K562 (cell line): ENCODE measurements at regions not wholly inside any gene's neighbourhood (a gene's known extent, or its start where the extent isn't known, plus 50 kb on each side); places are given as distances from the start of the nearest gene placed in this dataset.

ENCODE experiments used
- ATAC-seq: fragments of 200-7000 bp; cut with Tn5 transposase; 3 replicates; pipeline ENCODE4 v1.9.1; 2020; ENCODE audit warnings: moderate library complexity
- BruUV-seq: library from RNA; stranded (reverse); fragments of 400-500 nt; replicated peaks from 2 replicates; lab custom pipeline; 2021; lab: Mats Ljungman, UMichigan
- CTCF ChIA-PET: fragments of 300-600 bp; formaldehyde crosslinking; extraction: SDS; loops from one replicate; lab custom pipeline; 2021; ENCODE audit warnings: low intra/inter-chr PET ratio; lab: Yijun Ruan, JAX
- POLR2A ChIA-PET: fragments of 300-600, 350-650 bp; sonication (Branson Sonifier 250); formaldehyde crosslinking; extraction: SDS; loops from one replicate; lab custom pipeline; 2021; ENCODE audit warnings: antibody characterized with exemption, inconsistent platforms; lab: Yijun Ruan, JAX
- DNase-seq, 4 experiments: peaks; one replicate each; pipeline versions ENCODE4 v3.0.0 to v3.0.0-alpha.2; 2011 to 2018; ENCODE audit warnings: low spot score in 3 of 4, mixed read lengths in 3 of 4; ENCODE audit errors: extremely low read depth in 1 of 4
- FAIRE-seq: peaks from 2 replicates; lab custom pipeline; 2011; peaks lifted over from hg19 to GRCh38; lab: Jason Lieb, UNC
- H2AFZ ChIP-seq: 2 replicates; pipeline ENCODE4 v1.6.0; 2011; ENCODE audit warnings: low read depth, low read length, control low read depth, inconsistent platforms
- H3K27ac ChIP-seq: fragments of 200-600 bp; 3 replicates; pipeline ENCODE4 v1.8.0; 2011; ENCODE audit warnings: low read depth, mild to moderate bottlenecking, control low read depth, inconsistent platforms, low read length, moderate library complexity, mixed read lengths; ENCODE audit errors: extremely low read depth
- H3K27me3 ChIP-seq, 2 experiments: fragments of 300-600 bp in 1 of 2; 2 replicates in 1 of 2; 3 replicates in 1 of 2; pipeline versions ENCODE4 v1.6.0 to v1.8.0; 2011; ENCODE audit warnings: inconsistent platforms in 2 of 2, low read length in 2 of 2, mild to moderate bottlenecking in 1 of 2, mixed read lengths in 1 of 2, moderate library complexity in 1 of 2; ENCODE audit not compliant: control insufficient read depth in 2 of 2, insufficient read depth in 2 of 2
- H3K36me3 ChIP-seq: fragments of 300-600 bp; 3 replicates; pipeline ENCODE4 v1.8.0; 2011; ENCODE audit warnings: mild to moderate bottlenecking, low read length, inconsistent platforms; ENCODE audit not compliant: control insufficient read depth, insufficient read depth
- H3K4me1 ChIP-seq, 2 experiments: fragments of 200-600 bp in 1 of 2; replicated peaks in 1 of 2; 2 replicates in 1 of 2; 3 replicates in 1 of 2; pipeline versions ENCODE4 v1.5.1 to v1.8.0; 2011; ENCODE audit warnings: inconsistent platforms in 2 of 2, low read length in 2 of 2, mild to moderate bottlenecking in 1 of 2, mixed read lengths in 1 of 2, moderate library complexity in 1 of 2; ENCODE audit not compliant: control insufficient read depth in 2 of 2, insufficient read depth in 2 of 2
- H3K4me2 ChIP-seq: 2 replicates; pipeline ENCODE4 v1.6.1; 2011; ENCODE audit warnings: low read length, control low read depth, inconsistent platforms, mixed read lengths; ENCODE audit not compliant: insufficient read depth
- H3K4me3 ChIP-seq: fragments of 200-600 bp; sonication (generic), shearing (Covaris generic); 2 replicates; pipeline ENCODE4 v1.5.1; 2016; ENCODE audit warnings: control low read depth, inconsistent platforms
- H3K79me2 ChIP-seq: fragments of 200-600 bp; 3 replicates; pipeline ENCODE4 v1.8.0; 2011; ENCODE audit warnings: low read length, inconsistent platforms; ENCODE audit not compliant: control insufficient read depth, insufficient read depth
- H3K9ac ChIP-seq, 2 experiments: 2 replicates each; pipeline versions ENCODE4 v1.6.0 to v1.6.1; 2011; ENCODE audit warnings: low read depth in 2 of 2, low read length in 2 of 2, control low read depth in 1 of 2, inconsistent platforms in 1 of 2, mild to moderate bottlenecking in 1 of 2, mixed read lengths in 1 of 2; ENCODE audit not compliant: insufficient read depth in 1 of 2
- H3K9me1 ChIP-seq: one replicate; pipeline ENCODE4 v1.6.0; 2011; ENCODE audit warnings: inconsistent platforms, mild to moderate bottlenecking, low read length, moderate library complexity; ENCODE audit not compliant: control insufficient read depth, insufficient read depth
- H3K9me3 ChIP-seq: replicated peaks from 2 replicates; pipeline ENCODE4 v1.5.1; 2011; ENCODE audit warnings: low read depth, low read length, inconsistent platforms; ENCODE audit not compliant: control insufficient read depth, insufficient read depth
- H4K20me1 ChIP-seq: replicated peaks from 2 replicates; pipeline ENCODE4 v1.6.1; 2011; ENCODE audit warnings: low read length, inconsistent platforms, mixed read lengths; ENCODE audit not compliant: control insufficient read depth, insufficient read depth
- ILF3 ChIP-seq: fragments of 450-650 bp; IDR thresholded peaks from 2 replicates; pipeline ENCODE4 v1.6.1; 2018; ENCODE audit warnings: antibody characterized with exemption, mild to moderate bottlenecking, moderate library complexity, borderline replicate concordance
- KLF1 ChIP-seq: fragments of 450-650 bp; IDR thresholded peaks from 2 replicates; pipeline ENCODE4 v1.6.1; 2016; ENCODE audit warnings: missing genetic modification characterization, missing compliant biosample characterization
- MCM3 ChIP-seq: fragments of 450-650 bp; IDR thresholded peaks from 2 replicates; pipeline ENCODE4 v1.6.1; 2016
- POU5F1 ChIP-seq: fragments of 150-350 bp; IDR thresholded peaks from 2 replicates; pipeline ENCODE4 v1.6.1; 2014; ENCODE audit warnings: borderline replicate concordance, low read length, low read depth, mild to moderate bottlenecking; ENCODE audit not compliant: partially characterized antibody
- SMAD4 ChIP-seq: fragments of 250-450 bp; sonication (Bioruptor Pico); conservative IDR thresholded peaks from 2 replicates; pipeline ENCODE4 v1.8.0; 2021; ENCODE audit warnings: inconsistent platforms, mild to moderate bottlenecking, moderate library complexity
- SP2 ChIP-seq: IDR thresholded peaks from 2 replicates; pipeline ENCODE4 v1.6.1; 2011; ENCODE audit warnings: mild to moderate bottlenecking, low read depth, low read length, moderate library complexity; ENCODE audit not compliant: poor library complexity, severe bottlenecking; ENCODE audit errors: extremely low read depth
- ZNF217 ChIP-seq: sonication (generic); formaldehyde crosslinking; IDR thresholded peaks from 2 replicates; pipeline ENCODE4 v1.8.0; 2022; ENCODE audit warnings: mild to moderate bottlenecking, missing genetic modification reagents
- ZNF695 ChIP-seq: fragments of 450-650 bp; formaldehyde crosslinking; IDR thresholded peaks from 2 replicates; pipeline ENCODE4 v1.4.0; 2020; ENCODE audit warnings: mild to moderate bottlenecking, moderate library complexity
- WGBS: fragments of 100-300 bp; shearing (Covaris generic); methylation state at CpG from one replicate; pipeline ENCODE4 v1.1.6; 2016; ENCODE audit warnings: low coverage, mixed read lengths; ENCODE audit not compliant: insufficient coverage; ENCODE audit errors: missing lambda C conversion rate; 5-methylcytosine and 5-hydroxymethylcytosine counted together
- in situ Hi-C: fragments of 300-500 bp; cut with MboI; formaldehyde crosslinking; loops from 4 replicates; pipeline ENCODE4 v1.15.0; 2018; ENCODE audit warnings: inconsistent platforms, mixed read lengths
- intact Hi-C: fragments of 100-400 bp; cut with micrococcal nuclease; formaldehyde crosslinking; loops from 2 replicates; pipeline ENCODE4 v1.14.2; 2022
- TF ChIP-seq, protein P1 (sequence below): fragments of 450-650 bp; IDR thresholded peaks from 2 replicates; pipeline ENCODE4 v1.6.1; 2014; ENCODE audit warnings: low read depth, mild to moderate bottlenecking, moderate library complexity, borderline replicate concordance
- TF ChIP-seq, protein P2 (sequence below): fragments of 250-450 bp; sonication (Bioruptor Pico); IDR thresholded peaks from 2 replicates; pipeline ENCODE4 v1.8.0; 2022; ENCODE audit warnings: moderate library complexity, mild to moderate bottlenecking, inconsistent platforms

DNA sequence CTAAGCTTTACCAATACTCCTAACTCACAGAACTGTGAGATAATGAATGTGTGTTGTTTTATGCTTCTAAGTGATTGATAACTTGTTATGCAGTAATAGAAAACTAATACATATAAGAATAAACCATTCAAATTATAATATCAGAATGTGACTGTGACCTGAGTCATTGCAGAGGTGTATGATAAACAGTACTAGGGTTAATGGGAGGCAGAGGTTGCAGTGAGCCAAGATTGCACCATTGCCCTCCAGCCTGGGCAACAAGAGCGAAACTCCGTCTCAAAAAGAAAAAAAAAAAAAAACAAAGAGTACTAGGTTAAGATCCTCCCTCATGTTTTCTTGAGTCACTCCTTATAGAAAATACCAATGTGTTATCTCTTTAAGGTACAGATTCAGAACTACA lies 950.3 kb downstream of the SORCS1 start:
- Histone ChIP-seq H4K20me1 (no peaks in the 10 kb centered on the region), H3K4me3 (no peak overlapping the region), H3K27ac (no peak overlapping the region), H3K4me2 (no peak overlapping the region), H3K27me3 (no peaks in the 10 kb centered on the region), H3K9me1 (no peaks in the 10 kb centered on the region), H3K79me2 (no peaks in the 10 kb centered on the region), H3K4me1 (no peaks in the 10 kb centered on the region), H3K9ac (no peak overlapping the region), H3K9me3 (no peaks in the 10 kb centered on the region), H3K36me3 (no peaks in the 10 kb centered on the region), H2AFZ (no peak overlapping the region)
- ATAC-seq: no peak
- DNase-seq: no peak
- intact Hi-C loops: no loop called here
- in situ Hi-C loops: no loop called here
- POLR2A ChIA-PET: no interaction called here
- no CpG with 5 or more reads among the region's 2 CpGs for WGBS
- no peak for FAIRE-seq
- BruUV-seq: no TSS peak
- TF ChIP-seq ILF3 (no peak), SP2 (no peak), SMAD4 (CRISPR knock-in tag) (no peak), MCM3 (no peak), ZNF695 (CRISPR knock-in tag) (no peak), ZNF217 (no peak), POU5F1 (no peak), KLF1 (tag) (no peak)
- TF ChIP-seq, protein P1, sequence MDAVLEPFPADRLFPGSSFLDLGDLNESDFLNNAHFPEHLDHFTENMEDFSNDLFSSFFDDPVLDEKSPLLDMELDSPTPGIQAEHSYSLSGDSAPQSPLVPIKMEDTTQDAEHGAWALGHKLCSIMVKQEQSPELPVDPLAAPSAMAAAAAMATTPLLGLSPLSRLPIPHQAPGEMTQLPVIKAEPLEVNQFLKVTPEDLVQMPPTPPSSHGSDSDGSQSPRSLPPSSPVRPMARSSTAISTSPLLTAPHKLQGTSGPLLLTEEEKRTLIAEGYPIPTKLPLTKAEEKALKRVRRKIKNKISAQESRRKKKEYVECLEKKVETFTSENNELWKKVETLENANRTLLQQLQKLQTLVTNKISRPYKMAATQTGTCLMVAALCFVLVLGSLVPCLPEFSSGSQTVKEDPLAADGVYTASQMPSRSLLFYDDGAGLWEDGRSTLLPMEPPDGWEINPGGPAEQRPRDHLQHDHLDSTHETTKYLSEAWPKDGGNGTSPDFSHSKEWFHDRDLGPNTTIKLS: no peak
- TF ChIP-seq, protein P2, sequence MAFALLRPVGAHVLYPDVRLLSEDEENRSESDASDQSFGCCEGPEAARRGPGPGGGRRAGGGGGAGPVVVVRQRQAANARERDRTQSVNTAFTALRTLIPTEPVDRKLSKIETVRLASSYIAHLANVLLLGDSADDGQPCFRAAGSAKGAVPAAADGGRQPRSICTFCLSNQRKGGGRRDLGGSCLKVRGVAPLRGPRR (CRISPR knock-in tag): no peak
- CTCF ChIA-PET: no interaction called here
